ENCODE measurements at regions not wholly inside any gene's neighbourhood (a gene's known extent, or its start where the extent isn't known, plus 50 kb on each side); places are given as distances from the start of the nearest gene placed in this dataset.

DNA sequence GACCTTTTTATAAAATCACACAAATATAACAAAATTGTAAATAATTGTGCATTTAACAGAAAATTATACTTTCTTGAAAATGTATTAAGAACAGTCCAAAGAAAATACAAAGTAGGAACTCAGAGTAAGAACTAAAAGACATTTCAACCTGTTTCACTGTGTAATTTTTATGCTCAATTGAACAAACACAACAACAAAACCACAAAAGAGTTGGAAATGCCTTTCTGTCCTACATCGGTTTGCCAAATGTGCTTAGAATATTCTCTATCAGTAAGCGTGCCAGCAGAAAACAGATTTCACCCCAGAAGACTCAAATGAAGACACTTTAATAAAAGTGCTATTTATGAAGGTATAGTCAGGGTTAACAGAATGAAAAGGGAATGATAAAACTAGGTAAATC, 592.1 kb downstream of the PRELID2 start:
- H3K4me2 ChIP-seq (ENCODE audit: low read depth, low read length), result no peak overlapping the region
- FAIRE-seq, result no peak
- 19% methylated on average over 2 of the region's 2 CpGs for WGBS (ENCODE audit: low lambda C conversion rate)
- BruUV-seq (replicated peaks), result no TSS peak
- H3K36me3 ChIP-seq (replicated peaks in 1 of 2; ENCODE audit: control insufficient read depth in 1 of 2, insufficient read depth in 2 of 2, low read length in 2 of 2), result no peaks in the 10 kb centered on the region
- ATAC-seq, result no peak
- no peak overlapping the region for H3K4me3 ChIP-seq (replicated peaks in 1 of 3; ENCODE audit: insufficient read depth in 1 of 3, low read depth in 2 of 3, low read length in 3 of 3)
- no peak overlapping the region for H3K9ac ChIP-seq (ENCODE audit: insufficient read depth, low read depth, low read length)
- no peaks in the 10 kb centered on the region for H3K27me3 ChIP-seq (ENCODE audit: control insufficient read depth in 1 of 2, insufficient read depth in 2 of 2, low read length in 2 of 2)
- H3K4me1 ChIP-seq (ENCODE audit: insufficient read depth, low read length), result no peaks in the 10 kb centered on the region
- intact Hi-C loops (cut with micrococcal nuclease; ENCODE audit: unreplicated experiment) (no loop called here), in situ Hi-C loops (cut with HindIII; ENCODE audit: extremely low pct_ligation_motif_present, low pct_unique_long_range_greater_than_20kb) (no loop called here)
- H2AFZ ChIP-seq (ENCODE audit: low read length), result no peak overlapping the region
- POLR2A ChIA-PET, result no interaction called here
- no peaks in the 10 kb centered on the region for H4K20me1 ChIP-seq (ENCODE audit: insufficient read depth, low read length)
- H3K27ac ChIP-seq (ENCODE audit: extremely low read length, insufficient read depth, low read length), result no peak overlapping the region
- no peaks in the 10 kb centered on the region for H3K79me2 ChIP-seq (ENCODE audit: insufficient read depth, low read length)
- CTCF ChIA-PET (ENCODE audit: low intra/inter-chr PET ratio, low total read pairs), result no interaction called here
- DNase-seq (ENCODE audit: low spot score), result no peak
- TF ChIP-seq ZFP41 (CRISPR knock-in tag; IDR thresholded peaks at IDR 0.05; ENCODE audit: borderline replicate concordance) (no peak), SRY (CRISPR knock-in tag; IDR thresholded peaks at IDR 0.05) (no peak), ZMYM4 (CRISPR knock-in tag; IDR thresholded peaks at IDR 0.05) (no peak), RAD51 (IDR thresholded peaks at IDR 0.05; ENCODE audit: borderline replicate concordance) (no peak), BORCS8-MEF2B (CRISPR knock-in tag; IDR thresholded peaks at IDR 0.05) (no peak), ZZZ3 (CRISPR knock-in tag; IDR thresholded peaks at IDR 0.05; ENCODE audit: borderline replicate concordance) (no peak), ZNF7 (CRISPR knock-in tag; IDR thresholded peaks at IDR 0.05) (no peak), HOXA5 (CRISPR knock-in tag; IDR thresholded peaks at IDR 0.05) (no peak), SOX5 (CRISPR knock-in tag; IDR thresholded peaks at IDR 0.05; ENCODE audit: borderline replicate concordance) (no peak), ZNF235 (CRISPR knock-in tag; IDR thresholded peaks at IDR 0.05; ENCODE audit: borderline replicate concordance) (no peak), RNF2 (conservative IDR thresholded peaks at IDR 0.05; ENCODE audit: low read depth) (no peak), DNMT3B (CRISPR knock-in tag; conservative IDR thresholded peaks at IDR 0.05) (no peak)
- TF ChIP-seq, protein P1, sequence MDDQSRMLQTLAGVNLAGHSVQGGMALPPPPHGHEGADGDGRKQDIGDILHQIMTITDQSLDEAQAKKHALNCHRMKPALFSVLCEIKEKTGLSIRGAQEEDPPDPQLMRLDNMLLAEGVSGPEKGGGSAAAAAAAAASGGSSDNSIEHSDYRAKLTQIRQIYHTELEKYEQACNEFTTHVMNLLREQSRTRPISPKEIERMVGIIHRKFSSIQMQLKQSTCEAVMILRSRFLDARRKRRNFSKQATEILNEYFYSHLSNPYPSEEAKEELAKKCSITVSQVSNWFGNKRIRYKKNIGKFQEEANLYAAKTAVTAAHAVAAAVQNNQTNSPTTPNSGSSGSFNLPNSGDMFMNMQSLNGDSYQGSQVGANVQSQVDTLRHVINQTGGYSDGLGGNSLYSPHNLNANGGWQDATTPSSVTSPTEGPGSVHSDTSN (CRISPR knock-in tag; IDR thresholded peaks at IDR 0.05; ENCODE audit: borderline replicate concordance), result no peak
- no peaks in the 10 kb centered on the region for H3K9me3 ChIP-seq (ENCODE audit: low read length)

All from HepG2 (cell line).